ENCODE measurements at regions not wholly inside any gene's neighbourhood (a gene's known extent, or its start where the extent isn't known, plus 50 kb on each side); places are given as distances from the start of the nearest gene placed in this dataset.

- Histone ChIP-seq H3K4me2 (ENCODE audit: low read length, poor library complexity, severe bottlenecking) (no peak overlapping the region), H3K27ac (ENCODE audit: low read length, poor library complexity, severe bottlenecking) (no peak overlapping the region), H3K23ac (ENCODE audit: low read length in 2 of 2) (no peak overlapping the region), H2BK12ac (ENCODE audit: low read length in 2 of 2) (no peak overlapping the region), H3K4me3 (ENCODE audit: insufficient read depth in 1 of 2, low read depth in 1 of 2, low read length in 2 of 2) (no peak overlapping the region), H3K4me1 (ENCODE audit: control insufficient read depth, insufficient read depth, low read depth, low read length) (no peaks in the 10 kb centered on the region), H3K9ac (ENCODE audit: low read length) (no peak overlapping the region), H2AFZ (ENCODE audit: low read depth, low read length) (no peak overlapping the region), H3K4ac (ENCODE audit: low read depth in 1 of 2, low read length in 2 of 2) (no peak overlapping the region), H3K9me3 (ENCODE audit: control insufficient read depth, low read length) (peaks cover 8% of the 10 kb centered on the region), H3K36me3 (ENCODE audit: control insufficient read depth in 1 of 2, insufficient read depth in 2 of 2, low read depth in 1 of 2, low read length in 2 of 2) (no peaks in the 10 kb centered on the region), H3K79me1 (replicated peaks; ENCODE audit: low read length, poor library complexity, severe bottlenecking) (no peaks in the 10 kb centered on the region), H2AK5ac (ENCODE audit: low read length, severe bottlenecking) (no peak overlapping the region), H4K91ac (ENCODE audit: low read length) (no peak overlapping the region), H2BK5ac (ENCODE audit: low read depth, low read length, poor library complexity, severe bottlenecking) (no peak overlapping the region), H3K14ac (ENCODE audit: low read length in 2 of 2) (no peak overlapping the region), H4K8ac (ENCODE audit: low read length) (no peak overlapping the region), H3K18ac (ENCODE audit: low read depth in 1 of 2, low read length in 2 of 2) (no peak overlapping the region), H2BK15ac (ENCODE audit: low read depth, poor library complexity, severe bottlenecking) (no peak overlapping the region), H3K27me3 (ENCODE audit: control insufficient read depth in 1 of 2, insufficient read depth in 1 of 2, low read length in 2 of 2) (no peaks in the 10 kb centered on the region), H2BK120ac (ENCODE audit: low read depth, low read length) (no peak overlapping the region)
- 65% methylated on average over 3 of the region's 3 CpGs for WGBS
- no peak for DNase-seq
Observed at GRCh38 chr2:198928026-198928425, 529.7 kb downstream of the SATB2 start.

GRCh38 chr2:198917926-198918720 lies 539.6 kb downstream of the SATB2 start:
- H2AFZ ChIP-seq (ENCODE audit: low read depth, low read length): no peak overlapping the region
- DNase-seq: no peak
- H3K4me2 ChIP-seq (ENCODE audit: low read length, poor library complexity, severe bottlenecking): no peak overlapping the region
- H2BK5ac ChIP-seq (ENCODE audit: low read depth, low read length, poor library complexity, severe bottlenecking): no peak overlapping the region
- no peaks in the 10 kb centered on the region for H3K27me3 ChIP-seq (ENCODE audit: control insufficient read depth in 1 of 2, insufficient read depth in 1 of 2, low read length in 2 of 2)
- 74% methylated on average over 3 of the region's 3 CpGs for WGBS
- H2BK15ac ChIP-seq (ENCODE audit: low read depth, poor library complexity, severe bottlenecking): no peak overlapping the region
- no peak overlapping the region for H2BK12ac ChIP-seq (ENCODE audit: low read length in 2 of 2)
- H2BK120ac ChIP-seq (ENCODE audit: low read depth, low read length): no peak overlapping the region
- H3K9ac ChIP-seq (ENCODE audit: low read length): no peak overlapping the region
- H3K27ac ChIP-seq (ENCODE audit: low read length, poor library complexity, severe bottlenecking): no peak overlapping the region
- H3K4ac ChIP-seq (ENCODE audit: low read depth in 1 of 2, low read length in 2 of 2): no peak overlapping the region
- no peaks in the 10 kb centered on the region for H3K9me3 ChIP-seq (ENCODE audit: control insufficient read depth, low read length)
- no peaks in the 10 kb centered on the region for H3K4me1 ChIP-seq (ENCODE audit: control insufficient read depth, insufficient read depth, low read depth, low read length)
- no peak overlapping the region for H3K23ac ChIP-seq (ENCODE audit: low read length in 2 of 2)
- H3K18ac ChIP-seq (ENCODE audit: low read depth in 1 of 2, low read length in 2 of 2): no peak overlapping the region
- H4K8ac ChIP-seq (ENCODE audit: low read length): no peak overlapping the region
- no peaks in the 10 kb centered on the region for H3K79me1 ChIP-seq (replicated peaks; ENCODE audit: low read length, poor library complexity, severe bottlenecking)
- H3K4me3 ChIP-seq (ENCODE audit: insufficient read depth in 1 of 2, low read depth in 1 of 2, low read length in 2 of 2): no peak overlapping the region
- H4K91ac ChIP-seq (ENCODE audit: low read length): no peak overlapping the region
- no peak overlapping the region for H3K14ac ChIP-seq (ENCODE audit: low read length in 2 of 2)
- H2AK5ac ChIP-seq (ENCODE audit: low read length, severe bottlenecking): no peak overlapping the region
- H3K36me3 ChIP-seq (ENCODE audit: control insufficient read depth in 1 of 2, insufficient read depth in 2 of 2, low read depth in 1 of 2, low read length in 2 of 2): no peaks in the 10 kb centered on the region

GRCh38 chr2:198917275-198917674 lies 540.5 kb downstream of the SATB2 start:
- DNase-seq: no peak
- Histone ChIP-seq H3K4ac (ENCODE audit: low read depth in 1 of 2, low read length in 2 of 2) (no peak overlapping the region), H4K8ac (ENCODE audit: low read length) (no peak overlapping the region), H3K79me1 (replicated peaks; ENCODE audit: low read length, poor library complexity, severe bottlenecking) (no peaks in the 10 kb centered on the region), H3K9me3 (ENCODE audit: control insufficient read depth, low read length) (no peaks in the 10 kb centered on the region), H2AK5ac (ENCODE audit: low read length, severe bottlenecking) (no peak overlapping the region), H3K4me2 (ENCODE audit: low read length, poor library complexity, severe bottlenecking) (no peak overlapping the region), H2BK12ac (ENCODE audit: low read length in 2 of 2) (no peak overlapping the region), H3K27me3 (ENCODE audit: control insufficient read depth in 1 of 2, insufficient read depth in 1 of 2, low read length in 2 of 2) (no peaks in the 10 kb centered on the region), H3K18ac (ENCODE audit: low read depth in 1 of 2, low read length in 2 of 2) (no peak overlapping the region), H2BK120ac (ENCODE audit: low read depth, low read length) (no peak overlapping the region), H3K23ac (ENCODE audit: low read length in 2 of 2) (no peak overlapping the region), H2BK5ac (ENCODE audit: low read depth, low read length, poor library complexity, severe bottlenecking) (no peak overlapping the region), H3K27ac (ENCODE audit: low read length, poor library complexity, severe bottlenecking) (no peak overlapping the region), H3K14ac (ENCODE audit: low read length in 2 of 2) (no peak overlapping the region), H3K36me3 (ENCODE audit: control insufficient read depth in 1 of 2, insufficient read depth in 2 of 2, low read depth in 1 of 2, low read length in 2 of 2) (no peaks in the 10 kb centered on the region), H3K4me3 (ENCODE audit: insufficient read depth in 1 of 2, low read depth in 1 of 2, low read length in 2 of 2) (no peak overlapping the region), H3K4me1 (ENCODE audit: control insufficient read depth, insufficient read depth, low read depth, low read length) (no peaks in the 10 kb centered on the region), H2AFZ (ENCODE audit: low read depth, low read length) (no peak overlapping the region), H3K9ac (ENCODE audit: low read length) (no peak overlapping the region), H4K91ac (ENCODE audit: low read length) (no peak overlapping the region), H2BK15ac (ENCODE audit: low read depth, poor library complexity, severe bottlenecking) (no peak overlapping the region)
- 83% methylated on average over 1 of the region's 2 CpGs for WGBS

GRCh38 chr2:198916548-198917080 lies 541.1 kb downstream of the SATB2 start:
- no peak overlapping the region for H3K4ac ChIP-seq (ENCODE audit: low read depth in 1 of 2, low read length in 2 of 2)
- H3K36me3 ChIP-seq (ENCODE audit: control insufficient read depth in 1 of 2, insufficient read depth in 2 of 2, low read depth in 1 of 2, low read length in 2 of 2): no peaks in the 10 kb centered on the region
- no peak overlapping the region for H2BK12ac ChIP-seq (ENCODE audit: low read length in 2 of 2)
- H2AFZ ChIP-seq (ENCODE audit: low read depth, low read length): no peak overlapping the region
- no peak overlapping the region for H2BK15ac ChIP-seq (ENCODE audit: low read depth, poor library complexity, severe bottlenecking)
- H3K9me3 ChIP-seq (ENCODE audit: control insufficient read depth, low read length): no peaks in the 10 kb centered on the region
- H4K91ac ChIP-seq (ENCODE audit: low read length): no peak overlapping the region
- no peaks in the 10 kb centered on the region for H3K4me1 ChIP-seq (ENCODE audit: control insufficient read depth, insufficient read depth, low read depth, low read length)
- no peak overlapping the region for H2AK5ac ChIP-seq (ENCODE audit: low read length, severe bottlenecking)
- WGBS: 63% methylated on average over 5 of the region's 6 CpGs
- no peak overlapping the region for H3K27ac ChIP-seq (ENCODE audit: low read length, poor library complexity, severe bottlenecking)
- no peak overlapping the region for H4K8ac ChIP-seq (ENCODE audit: low read length)
- no peaks in the 10 kb centered on the region for H3K27me3 ChIP-seq (ENCODE audit: control insufficient read depth in 1 of 2, insufficient read depth in 1 of 2, low read length in 2 of 2)
- H3K18ac ChIP-seq (ENCODE audit: low read depth in 1 of 2, low read length in 2 of 2): no peak overlapping the region
- no peak overlapping the region for H3K4me3 ChIP-seq (ENCODE audit: insufficient read depth in 1 of 2, low read depth in 1 of 2, low read length in 2 of 2)
- H3K4me2 ChIP-seq (ENCODE audit: low read length, poor library complexity, severe bottlenecking): no peak overlapping the region
- no peaks in the 10 kb centered on the region for H3K79me1 ChIP-seq (replicated peaks; ENCODE audit: low read length, poor library complexity, severe bottlenecking)
- H3K9ac ChIP-seq (ENCODE audit: low read length): no peak overlapping the region
- H2BK5ac ChIP-seq (ENCODE audit: low read depth, low read length, poor library complexity, severe bottlenecking): no peak overlapping the region
- H3K23ac ChIP-seq (ENCODE audit: low read length in 2 of 2): no peak overlapping the region
- DNase-seq: no peak
- H2BK120ac ChIP-seq (ENCODE audit: low read depth, low read length): no peak overlapping the region
- H3K14ac ChIP-seq (ENCODE audit: low read length in 2 of 2): no peak overlapping the region
